GM21390 (cell line): ENCODE measurements at regions not wholly inside any gene's neighbourhood (a gene's known extent, or its start where the extent isn't known, plus 50 kb on each side); places are given as distances from the start of the nearest gene placed in this dataset.
"Not testable (repeated sequence)": the region's sequence is repeated elsewhere in the genome, so short reads cannot be mapped to it uniquely, and the experiment has no call there.

Experiments used
- ATAC-seq: cut with Tn5 transposase; IDR thresholded peaks from one replicate; pipeline ENCODE4 v1.9.1; 2021; ENCODE audit not compliant: unreplicated experiment

DNA sequence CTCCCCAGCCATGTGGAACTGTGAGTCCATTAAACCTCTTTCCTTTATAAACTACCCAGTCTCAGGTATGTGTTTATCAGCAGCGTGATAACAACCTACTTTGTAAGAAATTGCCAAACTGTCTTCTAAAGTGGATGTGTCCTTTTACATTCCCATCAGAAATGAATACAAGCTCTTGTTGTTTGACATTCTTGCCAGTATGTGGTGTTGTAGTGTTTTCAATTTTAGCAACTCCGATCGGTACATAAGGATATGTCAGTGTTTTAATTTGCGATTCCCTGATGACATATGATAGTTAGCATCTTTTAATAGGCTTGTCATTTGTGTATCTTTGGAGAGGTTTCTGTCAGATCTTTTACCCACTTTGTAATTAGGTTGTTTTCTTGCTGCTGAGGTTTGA, 1156.3 kb upstream of the CRIM1 start:
- ATAC-seq = no peak

DNA sequence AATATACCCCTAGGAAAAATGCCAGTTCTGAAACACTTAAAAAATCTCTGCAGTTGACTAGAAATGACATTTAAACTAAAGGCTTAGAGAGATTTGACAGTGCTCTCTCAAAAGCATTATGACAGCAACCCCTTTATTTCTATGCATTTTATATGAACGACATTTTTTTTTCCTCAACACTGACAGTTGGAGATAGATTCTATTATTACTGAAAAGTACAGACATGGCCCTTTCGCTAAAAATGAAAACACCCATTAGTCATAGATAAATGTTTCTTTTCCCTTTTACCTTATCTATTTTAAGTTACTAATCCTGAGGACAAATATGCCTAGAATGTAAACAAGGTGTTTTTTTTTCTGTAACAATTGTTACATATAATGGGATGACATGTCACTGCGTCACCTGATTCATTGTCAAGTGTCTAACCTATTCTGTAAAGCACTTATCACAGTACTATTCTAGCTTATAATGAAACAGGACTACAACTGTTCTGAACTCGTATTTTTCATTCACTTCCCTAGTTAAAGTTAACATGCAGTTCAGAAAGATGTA, 1169.6 kb upstream of the CRIM1 start:
- no peak for ATAC-seq

DNA sequence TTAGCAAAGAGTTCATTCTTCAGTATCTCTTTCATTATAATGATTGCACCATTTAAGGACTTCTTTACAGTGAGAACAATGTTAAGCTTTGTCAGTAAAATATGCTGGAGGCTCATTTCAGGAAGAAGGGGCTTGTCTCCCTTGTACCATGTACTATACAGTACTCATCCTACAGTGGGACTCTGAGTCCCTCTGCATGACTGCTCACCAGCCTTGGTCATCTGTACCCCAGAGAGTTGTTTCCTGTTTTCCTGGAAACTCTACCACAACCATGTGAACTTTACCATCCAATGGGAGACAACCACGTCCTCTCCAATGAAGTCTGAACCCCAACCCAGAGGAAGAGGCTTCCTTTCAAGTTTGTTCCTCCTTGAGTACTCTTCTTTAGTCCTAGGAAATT, 1171.1 kb upstream of the CRIM1 start:
- ATAC-seq = no peak

DNA sequence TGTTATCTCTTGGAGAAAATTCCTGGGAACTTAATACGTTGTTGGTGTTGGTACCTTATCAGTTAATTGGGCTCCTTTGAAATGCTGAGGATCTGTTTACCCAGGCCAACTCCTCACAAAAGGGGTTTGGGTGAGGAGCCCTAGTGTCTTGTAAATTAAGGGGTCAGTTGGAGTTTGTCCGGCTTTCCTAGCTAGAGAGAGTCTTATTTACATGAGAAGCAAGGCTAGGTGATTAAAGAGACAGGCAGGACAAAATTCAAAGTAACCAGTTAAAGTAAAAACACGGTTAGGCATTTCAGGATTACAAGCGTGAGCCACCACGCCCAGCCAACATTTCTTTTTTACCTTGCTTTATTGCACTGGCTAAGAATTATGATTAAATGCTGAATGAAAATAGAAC, 1178.9 kb upstream of the CRIM1 start:
- ATAC-seq = not testable (repeated sequence)

DNA sequence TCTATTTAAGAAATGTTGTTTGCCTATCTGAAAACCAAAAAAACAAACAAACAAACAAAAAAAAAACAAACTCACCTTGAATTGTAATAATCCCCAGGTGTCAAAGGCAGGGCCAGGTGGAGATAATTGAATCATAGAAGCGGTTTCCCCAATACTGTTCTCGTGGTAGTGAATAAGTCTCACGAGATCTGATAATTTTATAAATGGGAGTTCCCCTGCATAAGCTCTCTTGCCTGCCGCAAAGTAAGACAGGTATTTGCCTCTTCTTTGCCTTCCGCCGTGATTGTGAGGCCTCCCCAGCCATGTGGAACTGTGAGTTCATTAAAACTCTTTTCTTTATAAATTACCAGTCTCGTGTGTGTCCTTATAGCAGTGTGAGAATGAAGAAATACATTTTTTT, 1180.7 kb upstream of the CRIM1 start:
- ATAC-seq = no peak

DNA sequence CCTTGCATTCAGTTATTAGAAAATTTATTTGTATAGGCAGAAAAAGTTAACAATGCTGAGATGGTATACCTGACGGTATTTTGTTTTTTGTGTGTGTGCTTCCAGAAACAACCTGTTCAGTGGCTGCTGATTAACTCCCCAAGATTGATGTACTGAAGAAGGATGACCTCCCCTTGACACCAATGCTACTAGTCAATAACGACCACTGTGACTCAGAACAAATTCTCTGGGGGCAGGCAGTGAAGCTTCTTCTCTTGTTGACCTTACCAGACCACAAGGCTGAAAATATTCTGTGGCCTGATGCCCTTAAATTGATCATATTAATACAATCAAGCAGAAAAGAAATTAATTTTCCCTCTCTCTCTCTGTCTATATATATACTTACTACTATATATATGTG, 1182.9 kb upstream of the CRIM1 start:
- no peak for ATAC-seq

DNA sequence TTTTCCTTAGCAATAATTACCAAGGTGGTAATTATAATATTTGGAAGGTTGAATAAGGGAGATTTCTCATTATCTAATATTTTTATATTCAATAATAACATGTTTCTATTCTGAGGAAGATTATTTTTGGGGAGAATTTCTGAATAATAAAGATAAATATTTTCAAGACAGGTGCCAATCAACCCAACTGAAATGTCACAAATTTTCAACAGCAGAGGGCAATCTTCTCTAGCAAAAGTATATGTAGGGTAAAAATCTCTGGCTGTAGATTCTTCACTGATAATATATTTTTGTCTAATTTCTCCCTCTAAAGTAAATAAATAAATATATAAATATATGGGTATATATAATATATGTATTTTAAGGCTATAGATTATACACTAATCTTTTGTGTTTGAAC, 1187.2 kb upstream of the CRIM1 start:
- no peak for ATAC-seq

DNA sequence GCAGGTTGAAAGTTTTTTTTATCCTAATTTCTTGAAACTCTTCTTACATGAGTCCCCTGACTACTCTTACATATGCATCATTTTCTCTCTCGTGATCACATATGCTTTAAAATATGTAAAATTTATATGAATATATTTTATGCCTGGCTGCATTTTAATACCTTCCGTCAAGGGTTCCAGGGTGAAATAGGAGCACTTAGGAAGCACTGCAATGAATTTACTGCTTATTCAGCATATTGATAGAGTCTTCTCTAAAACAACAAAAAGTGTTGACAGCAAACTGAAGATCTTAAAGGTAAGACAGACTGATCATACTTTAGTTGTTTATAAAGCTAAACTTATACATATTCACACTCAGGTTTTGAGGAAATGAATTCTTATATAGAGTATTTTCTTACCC, 1191.6 kb upstream of the CRIM1 start:
- no peak for ATAC-seq

DNA sequence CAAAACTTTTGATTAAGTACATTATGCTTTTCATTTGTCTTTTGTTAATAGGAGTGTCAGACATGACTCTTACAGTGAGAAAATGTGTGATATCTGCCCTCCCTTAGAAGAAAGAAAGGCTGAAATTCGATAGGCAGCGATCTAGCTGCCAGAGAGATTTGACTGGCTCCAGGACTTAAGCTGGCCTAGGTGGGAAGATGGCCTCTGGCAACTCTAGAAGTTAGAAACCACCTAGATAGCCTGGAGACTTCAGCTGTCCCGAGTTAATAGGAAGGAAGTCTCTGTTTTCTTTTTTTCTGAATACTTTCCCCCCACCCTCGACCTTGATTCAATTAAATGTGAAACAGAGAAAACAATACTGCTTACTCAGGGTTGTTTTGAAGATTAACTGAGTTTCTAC, 1194.7 kb upstream of the CRIM1 start:
- no peak for ATAC-seq

DNA sequence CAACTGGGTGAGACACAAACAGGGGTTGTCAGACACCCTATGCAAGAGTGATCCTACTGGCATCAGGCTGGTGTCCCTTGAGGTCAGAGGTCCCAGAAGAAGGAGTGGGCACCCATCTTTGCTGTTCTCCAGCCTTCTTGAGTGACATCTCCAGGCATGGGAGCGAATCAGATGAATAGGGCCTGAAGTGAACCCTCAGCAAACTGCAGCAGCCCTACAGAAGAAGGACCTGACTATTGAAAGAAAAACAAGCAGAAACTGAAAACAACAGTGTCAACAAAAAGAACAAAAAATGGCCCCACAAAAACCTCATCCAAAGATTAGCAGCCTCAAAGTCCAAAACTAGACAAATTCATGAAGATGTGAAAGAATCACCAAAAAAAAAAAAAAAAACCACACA, 1229.7 kb upstream of the CRIM1 start:
- no peak for ATAC-seq

DNA sequence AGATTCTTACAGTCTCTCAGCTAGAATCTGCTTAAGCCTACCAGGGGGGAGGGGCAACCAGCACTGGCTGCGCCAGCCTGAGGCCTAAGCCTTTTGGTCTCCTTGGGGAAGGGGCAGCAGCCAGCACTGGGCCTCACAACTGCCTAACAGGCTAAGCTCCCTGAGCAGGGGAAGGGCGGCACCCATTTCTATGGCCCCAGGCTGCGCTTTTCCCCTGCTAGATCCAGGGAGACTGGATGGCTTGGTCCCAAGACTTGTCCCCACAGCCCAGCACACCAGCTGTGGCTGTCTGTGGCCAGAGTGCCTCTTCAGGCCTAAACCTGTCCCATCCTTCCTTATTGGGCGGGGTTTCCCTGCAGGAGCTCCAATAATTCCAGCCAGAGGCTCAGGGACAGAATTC, 1230.3 kb upstream of the CRIM1 start:
- no peak for ATAC-seq

DNA sequence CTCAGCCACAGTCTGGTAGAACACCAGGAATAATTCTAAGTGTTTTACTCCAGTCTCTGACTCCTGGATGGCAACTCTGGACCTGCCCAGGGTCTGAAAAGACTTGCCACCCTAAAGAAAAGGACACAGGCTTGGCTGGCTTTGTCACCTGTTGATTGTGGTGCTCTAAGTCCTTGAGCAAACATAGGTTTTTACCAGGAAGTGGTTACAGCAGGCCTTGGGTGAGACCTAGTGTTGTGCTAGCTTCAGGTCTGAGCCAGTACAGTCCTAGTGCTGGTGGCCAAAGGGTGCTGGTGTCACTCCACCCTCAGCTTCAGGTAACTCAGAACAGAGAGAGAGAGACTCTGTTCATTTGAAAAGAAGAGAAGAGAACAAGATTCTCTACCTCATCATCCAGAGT, 1239.4 kb upstream of the CRIM1 start:
- ATAC-seq = no peak

DNA sequence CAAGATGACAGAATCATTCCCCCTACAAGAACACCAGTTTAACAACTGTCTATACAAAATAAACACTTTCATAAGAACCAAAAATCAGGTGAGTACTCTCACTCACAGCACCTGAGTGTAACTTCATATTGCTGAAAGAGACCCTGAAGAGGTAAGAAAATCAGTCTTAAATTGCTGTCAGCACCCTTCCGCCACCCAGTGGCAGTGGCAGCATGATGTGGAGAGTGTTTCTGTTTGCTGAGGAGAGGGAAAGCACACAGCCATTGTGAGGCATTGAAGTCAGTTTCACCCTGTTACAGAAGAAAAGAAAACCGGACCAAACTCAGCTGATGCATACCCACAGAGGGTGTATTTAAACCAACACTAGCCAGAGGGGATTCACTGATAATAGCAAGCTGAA, 1240.8 kb upstream of the CRIM1 start:
- no peak for ATAC-seq

DNA sequence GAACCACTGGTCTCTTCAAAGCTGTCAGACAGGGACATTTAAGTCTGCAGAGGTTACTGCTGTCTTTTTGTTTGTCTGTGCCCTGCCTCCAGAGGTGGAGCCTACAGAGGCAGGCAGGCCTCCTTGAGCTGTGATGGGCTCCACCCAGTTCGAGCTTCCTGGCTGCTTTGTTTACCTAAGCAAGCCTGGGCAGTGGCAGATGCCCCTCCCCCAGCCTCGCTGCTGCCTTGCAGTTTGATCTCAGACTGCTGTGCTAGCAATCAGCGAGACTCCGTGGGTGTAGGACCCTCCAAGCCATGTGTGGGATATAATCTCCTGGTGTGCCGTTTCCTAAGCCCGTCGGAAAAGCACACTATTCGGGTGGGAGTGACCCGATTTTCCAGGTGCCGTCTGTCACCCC, 1243.2 kb upstream of the CRIM1 start:
- not testable (repeated sequence) for ATAC-seq

DNA sequence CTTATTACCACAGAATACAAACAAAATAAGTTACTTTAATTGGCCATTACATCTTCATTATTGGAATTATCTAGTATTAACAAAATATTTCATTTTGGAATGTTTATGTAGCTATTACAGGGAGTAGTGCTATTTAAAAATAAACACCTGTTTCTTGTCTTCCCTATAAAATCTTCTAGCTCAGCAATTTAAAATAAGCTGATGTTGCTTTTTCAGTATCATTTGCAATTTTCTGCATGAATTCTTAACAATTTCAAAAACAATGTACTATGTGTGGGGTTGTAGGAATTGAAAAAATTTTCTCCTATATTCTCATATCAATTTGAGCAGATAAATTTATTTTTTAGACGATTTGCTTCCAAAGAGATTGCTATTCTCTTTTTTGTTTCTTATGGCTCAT, 1251.3 kb upstream of the CRIM1 start:
- no peak for ATAC-seq

DNA sequence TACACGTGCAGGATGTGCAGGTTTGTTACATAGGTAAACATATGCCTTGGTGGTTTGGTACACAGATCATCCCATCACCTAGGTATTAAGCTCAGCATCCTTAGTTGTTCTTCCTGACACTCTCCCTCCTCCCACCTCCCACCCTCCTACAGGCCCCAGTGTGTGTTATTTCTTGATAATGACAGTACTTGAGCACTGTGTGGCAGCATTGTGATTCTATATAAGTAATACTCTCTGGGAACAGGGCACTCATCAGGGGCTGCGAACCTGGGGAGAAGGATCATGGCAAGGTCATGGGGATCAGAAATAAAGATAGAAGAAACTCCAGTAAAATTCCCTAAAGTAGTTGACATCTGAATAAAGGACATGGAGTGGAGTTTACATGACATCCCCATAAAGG, 1256.2 kb upstream of the CRIM1 start:
- ATAC-seq = no peak

DNA sequence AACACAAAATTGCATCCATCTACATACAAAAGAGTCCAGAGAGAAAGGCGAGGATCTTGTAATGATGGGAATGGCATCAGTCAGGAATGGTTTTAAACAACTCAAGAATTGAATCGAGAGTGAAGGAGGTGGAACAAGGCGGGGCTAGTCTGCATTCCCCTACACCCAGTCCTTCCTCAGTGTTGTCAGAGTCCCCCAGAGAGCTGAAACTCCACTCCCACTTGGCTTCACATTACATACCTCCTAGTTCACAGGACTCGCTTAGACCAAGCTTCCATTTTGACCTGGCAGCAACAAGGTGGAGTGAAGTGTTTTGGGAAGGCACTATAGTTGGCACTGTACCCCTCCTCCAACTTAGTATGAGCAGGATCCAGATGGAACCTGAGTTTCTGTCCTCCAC, 1273.5 kb upstream of the CRIM1 start:
- ATAC-seq = no peak

DNA sequence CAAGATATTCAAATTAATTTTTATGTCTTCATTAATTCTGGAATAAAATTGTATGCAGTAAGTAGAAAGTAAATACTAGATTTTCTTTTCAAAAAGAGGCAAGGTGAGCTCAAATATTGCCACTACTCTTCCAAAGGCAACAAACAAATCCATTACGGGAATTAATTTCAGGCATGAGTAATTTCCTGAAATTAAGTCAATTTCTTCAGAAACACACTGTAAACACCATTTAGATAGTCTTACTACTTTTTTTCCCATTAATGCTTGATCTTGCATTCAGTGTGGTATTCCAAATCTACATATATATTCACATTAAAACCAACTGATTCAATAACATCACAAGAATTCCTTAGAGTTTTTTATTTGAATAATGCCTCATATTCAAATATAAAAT, 1274.0 kb upstream of the CRIM1 start:
- no peak for ATAC-seq

DNA sequence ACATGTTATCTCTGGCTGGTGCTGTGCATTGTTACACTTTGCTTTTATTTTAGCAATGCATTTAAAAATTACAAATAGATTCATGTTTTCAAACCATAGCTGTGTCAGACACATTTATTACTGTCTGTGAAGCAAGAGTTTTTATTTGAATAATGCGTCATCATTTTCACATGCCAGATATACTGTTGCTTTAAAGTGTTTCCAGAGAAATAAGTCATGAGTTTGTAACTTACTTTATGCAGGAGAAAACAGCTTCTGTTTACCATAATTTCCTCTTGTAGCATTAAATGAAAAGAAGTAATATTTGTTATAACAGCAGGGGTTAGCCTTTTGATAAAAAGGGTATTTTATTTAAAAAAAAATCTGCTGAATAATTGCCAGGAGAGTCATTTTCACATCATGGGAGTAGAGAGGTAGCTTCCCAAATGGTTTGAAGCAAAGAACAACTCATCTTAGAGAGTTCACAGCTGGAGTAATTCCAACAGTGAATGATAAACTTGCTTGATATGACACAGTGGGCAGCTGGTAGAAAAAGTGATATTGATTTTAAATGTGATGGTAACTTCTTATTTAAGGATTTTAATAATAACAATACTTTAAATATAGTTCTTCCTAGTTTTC, 1274.5 kb upstream of the CRIM1 start:
- ATAC-seq = no peak

DNA sequence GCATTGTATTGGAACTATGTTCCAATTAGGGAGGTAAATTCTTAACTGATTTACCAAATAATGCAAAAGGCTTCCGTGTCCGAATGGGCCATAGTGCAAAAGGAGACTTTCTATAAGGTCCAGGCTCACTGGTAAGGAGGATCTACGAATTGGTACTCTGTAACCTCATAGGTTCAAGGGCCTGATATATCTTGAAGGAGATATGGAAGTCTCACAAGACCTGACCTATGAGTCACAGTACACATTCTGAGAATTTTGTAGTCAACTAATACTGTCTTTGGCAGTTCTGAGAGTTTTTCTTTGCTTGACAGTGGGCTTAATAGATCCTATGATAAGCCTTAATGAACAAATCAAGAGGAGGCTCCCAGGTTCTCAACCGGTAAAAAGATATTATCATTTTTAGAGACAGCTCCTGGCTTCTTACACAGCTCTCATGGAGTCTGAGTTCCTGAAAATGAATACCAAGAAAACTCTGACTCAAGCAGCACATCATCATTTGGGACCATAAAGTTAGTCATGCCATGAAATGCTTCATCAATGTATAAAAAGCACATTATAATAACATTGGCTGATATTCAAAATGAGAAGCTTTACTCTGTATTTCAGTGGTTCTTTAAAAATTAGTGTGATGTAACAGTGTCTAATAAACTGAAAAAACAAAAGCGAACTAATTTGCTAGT, 1275.2 kb upstream of the CRIM1 start:
- ATAC-seq = no peak

DNA sequence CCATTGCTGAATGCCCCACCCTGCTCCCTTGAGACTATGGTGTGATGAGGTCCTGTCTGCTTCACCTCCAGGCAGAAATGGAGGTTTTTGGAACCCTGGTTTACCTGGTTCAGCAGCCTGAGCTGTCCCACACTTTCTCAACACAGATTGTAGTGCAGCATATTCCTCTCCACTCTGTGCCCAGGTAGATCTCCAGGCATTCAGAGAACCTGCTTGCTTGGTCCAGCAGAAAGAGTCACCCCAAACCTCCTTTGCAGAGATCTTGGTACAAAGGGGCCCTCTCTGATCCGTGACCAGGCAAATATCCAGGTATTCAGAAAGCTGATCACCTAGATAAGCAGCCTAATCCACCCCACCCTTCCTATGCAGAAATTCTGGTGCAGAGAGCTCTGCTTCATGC, 1288.2 kb upstream of the CRIM1 start:
- no peak for ATAC-seq

DNA sequence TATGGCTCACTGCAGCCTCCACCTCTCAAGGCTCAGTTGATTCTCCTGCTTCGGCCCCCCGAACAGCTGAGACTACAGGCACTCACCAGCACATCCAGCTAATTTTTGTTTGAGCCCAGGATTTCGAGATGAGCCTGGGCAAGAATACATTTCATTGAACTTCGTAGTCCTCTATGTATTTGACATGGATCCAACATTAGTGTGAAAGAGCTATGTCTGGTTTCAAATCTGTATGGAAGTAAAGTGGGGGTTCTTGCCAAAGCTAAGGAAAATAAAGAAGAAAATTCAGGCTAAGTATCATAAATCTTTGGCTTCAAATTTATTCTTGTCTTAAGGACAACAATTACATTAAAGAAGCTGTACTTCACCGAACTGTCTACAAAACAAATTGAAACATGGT, 1291.7 kb upstream of the CRIM1 start:
- ATAC-seq = no peak

DNA sequence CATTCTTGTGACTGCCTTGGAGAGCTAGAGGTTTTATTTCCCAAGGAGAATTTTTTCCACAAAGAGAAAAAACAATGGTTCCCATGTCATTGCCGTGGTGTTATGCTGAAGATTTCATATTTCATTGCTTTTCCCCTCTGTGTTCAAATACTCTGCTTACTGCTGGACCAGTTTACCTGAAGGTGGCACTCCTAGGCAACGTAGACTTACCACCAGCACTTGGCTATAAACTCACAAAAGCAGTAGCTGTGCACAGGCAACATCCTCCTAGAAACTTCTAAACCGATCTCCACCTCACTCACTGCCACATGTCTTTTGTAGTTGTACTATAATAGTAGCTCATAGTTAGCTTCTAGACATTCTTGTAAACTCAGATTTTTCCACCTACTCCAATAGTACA, 1319.7 kb upstream of the CRIM1 start:
- no peak for ATAC-seq
